Choroid plexus epithelial cell (primary cell): ENCODE measurements at regions not wholly inside any gene's neighbourhood (a gene's known extent, or its start where the extent isn't known, plus 50 kb on each side); places are given as distances from the start of the nearest gene placed in this dataset.

ENCODE experiments used
- DNase-seq: peaks from one replicate; pipeline ENCODE4 v3.0.0-alpha.2; 2010; ENCODE audit warnings: low read depth
- H3K4me3 ChIP-seq: 2 replicates; pipeline ENCODE4 v1.5.1; 2011; ENCODE audit warnings: low read depth, mild to moderate bottlenecking, control low read depth, low read length, moderate library complexity
- TF ChIP-seq, protein P1 (sequence below): conservative IDR thresholded peaks from 2 replicates; pipeline ENCODE4 v1.5.1; 2011; ENCODE audit warnings: low read depth, mild to moderate bottlenecking, control low read depth, inconsistent platforms, low read length, moderate library complexity

DNA sequence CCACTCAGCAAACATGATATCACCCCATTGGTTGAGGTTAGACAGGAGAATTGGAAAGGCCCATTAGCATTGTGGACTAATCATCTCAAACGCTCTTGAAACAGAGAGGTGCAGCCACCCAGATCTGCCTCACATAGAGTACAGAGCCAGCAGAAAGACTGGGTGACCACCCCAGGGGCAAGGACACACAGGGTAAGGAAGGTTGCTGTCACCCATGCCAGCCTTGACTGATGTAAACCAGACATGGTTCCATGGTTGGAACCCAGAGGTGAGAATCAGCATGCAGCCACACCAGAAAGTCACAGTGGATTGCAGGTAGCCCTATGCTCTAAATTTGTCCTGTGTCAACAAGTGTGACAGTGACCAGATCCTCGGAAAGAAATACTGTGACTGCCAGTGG lies 1268.8 kb downstream of the EFNB2 start:
- TF ChIP-seq, protein P1, sequence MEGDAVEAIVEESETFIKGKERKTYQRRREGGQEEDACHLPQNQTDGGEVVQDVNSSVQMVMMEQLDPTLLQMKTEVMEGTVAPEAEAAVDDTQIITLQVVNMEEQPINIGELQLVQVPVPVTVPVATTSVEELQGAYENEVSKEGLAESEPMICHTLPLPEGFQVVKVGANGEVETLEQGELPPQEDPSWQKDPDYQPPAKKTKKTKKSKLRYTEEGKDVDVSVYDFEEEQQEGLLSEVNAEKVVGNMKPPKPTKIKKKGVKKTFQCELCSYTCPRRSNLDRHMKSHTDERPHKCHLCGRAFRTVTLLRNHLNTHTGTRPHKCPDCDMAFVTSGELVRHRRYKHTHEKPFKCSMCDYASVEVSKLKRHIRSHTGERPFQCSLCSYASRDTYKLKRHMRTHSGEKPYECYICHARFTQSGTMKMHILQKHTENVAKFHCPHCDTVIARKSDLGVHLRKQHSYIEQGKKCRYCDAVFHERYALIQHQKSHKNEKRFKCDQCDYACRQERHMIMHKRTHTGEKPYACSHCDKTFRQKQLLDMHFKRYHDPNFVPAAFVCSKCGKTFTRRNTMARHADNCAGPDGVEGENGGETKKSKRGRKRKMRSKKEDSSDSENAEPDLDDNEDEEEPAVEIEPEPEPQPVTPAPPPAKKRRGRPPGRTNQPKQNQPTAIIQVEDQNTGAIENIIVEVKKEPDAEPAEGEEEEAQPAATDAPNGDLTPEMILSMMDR = no peak
- H3K4me3 ChIP-seq = no peak overlapping the region
- no peak for DNase-seq

DNA sequence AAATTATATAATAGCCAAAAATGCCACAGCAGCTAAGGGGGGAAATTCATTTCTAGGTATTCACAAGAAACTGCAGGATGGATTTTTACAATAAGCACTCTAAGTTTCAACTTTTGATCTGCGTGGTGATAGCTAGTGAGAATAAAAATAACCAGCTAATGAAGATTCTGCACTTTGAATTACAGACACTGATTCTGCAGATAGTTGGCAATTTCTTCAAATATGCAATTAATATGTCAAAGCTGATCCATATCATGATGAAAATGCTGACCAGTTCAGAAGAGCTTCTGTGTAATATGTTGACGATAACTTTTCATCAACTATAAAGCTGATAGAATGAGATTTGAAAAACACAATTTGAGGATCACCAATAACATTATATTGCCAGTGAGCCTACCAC lies 1272.9 kb downstream of the EFNB2 start:
- TF ChIP-seq, protein P1 = no peak
- H3K4me3 ChIP-seq = no peak overlapping the region
- DNase-seq = no peak

DNA sequence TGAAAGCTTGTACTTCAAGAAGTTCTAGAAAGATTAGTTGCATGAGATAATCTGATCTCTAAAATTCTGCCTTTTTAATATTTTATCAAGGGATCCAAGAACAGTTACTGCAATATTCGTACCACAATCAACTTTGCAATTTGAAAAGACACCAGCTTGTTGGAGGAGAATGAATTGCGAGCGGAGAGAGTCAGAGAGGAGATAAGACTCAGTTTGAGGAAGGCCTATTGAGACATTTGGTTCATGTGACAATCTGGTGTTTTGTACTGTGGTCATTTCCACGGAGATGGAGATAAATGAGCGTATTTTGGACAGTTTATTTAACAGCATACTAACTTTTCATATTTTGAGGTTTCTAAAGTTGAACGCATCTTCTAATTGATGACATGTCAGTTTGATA lies 1276.0 kb downstream of the EFNB2 start:
- TF ChIP-seq, protein P1 = no peak
- DNase-seq = no peak
- H3K4me3 ChIP-seq = no peak overlapping the region

DNA sequence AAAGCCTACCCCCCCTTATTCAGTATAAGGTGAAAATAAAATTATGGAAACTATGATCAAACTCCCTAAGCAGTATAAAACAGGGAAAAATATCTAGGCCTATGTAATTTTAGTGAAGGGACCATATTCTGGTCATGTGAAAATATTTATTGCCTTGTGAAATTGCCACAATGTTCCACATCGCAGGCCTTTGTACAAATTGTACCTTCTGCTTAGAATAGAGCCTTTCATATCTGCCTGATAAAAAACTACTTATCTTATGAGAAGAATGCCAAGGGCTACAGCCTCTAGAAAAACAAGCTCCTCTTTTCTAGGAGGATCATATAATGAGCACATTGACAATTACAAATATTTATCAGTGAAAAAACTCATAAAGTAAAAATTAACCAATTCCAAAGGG lies 1280.0 kb downstream of the EFNB2 start:
- TF ChIP-seq, protein P1 = no peak
- no peak for DNase-seq
- H3K4me3 ChIP-seq = no peak overlapping the region

DNA sequence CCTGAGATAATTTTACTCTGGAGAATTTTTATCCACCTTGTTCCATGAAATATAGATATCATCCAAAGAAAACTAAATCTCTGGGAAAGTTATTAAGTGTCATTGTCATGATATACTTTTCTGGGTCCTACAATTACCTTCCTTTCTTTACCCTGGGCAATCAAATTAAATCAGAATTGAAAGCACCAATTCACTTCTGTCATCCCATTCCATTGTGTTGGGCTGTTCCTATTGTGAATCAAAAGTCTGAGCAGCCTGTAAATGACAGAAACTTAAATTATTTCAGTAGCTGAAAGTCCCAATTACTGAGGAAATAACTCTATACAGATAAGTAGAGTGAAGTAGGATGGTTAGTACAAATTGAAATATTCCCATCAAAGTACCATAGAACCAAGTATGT lies 1284.2 kb downstream of the EFNB2 start:
- H3K4me3 ChIP-seq = no peak overlapping the region
- TF ChIP-seq, protein P1 = no peak
- no peak for DNase-seq

DNA sequence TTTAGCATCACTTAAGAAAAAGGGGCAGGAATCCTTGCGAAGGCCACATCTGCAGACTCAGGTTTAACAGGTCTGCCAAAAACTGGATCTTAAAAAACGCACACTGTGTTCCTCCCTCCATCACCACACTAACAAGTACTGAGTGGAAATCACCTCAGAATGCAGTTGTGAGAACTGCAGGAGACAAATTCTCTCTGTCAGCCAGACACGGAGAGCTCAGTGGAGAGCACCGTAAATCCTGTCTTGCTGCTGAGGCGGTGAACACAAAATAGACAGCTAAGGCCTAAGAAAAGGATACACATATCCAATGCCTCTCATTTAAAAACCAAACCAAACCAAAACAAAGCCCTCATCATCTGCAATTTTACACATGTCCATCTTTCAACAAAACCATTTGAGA lies 1287.6 kb downstream of the EFNB2 start:
- TF ChIP-seq, protein P1 = no peak
- DNase-seq = no peak
- no peak overlapping the region for H3K4me3 ChIP-seq

DNA sequence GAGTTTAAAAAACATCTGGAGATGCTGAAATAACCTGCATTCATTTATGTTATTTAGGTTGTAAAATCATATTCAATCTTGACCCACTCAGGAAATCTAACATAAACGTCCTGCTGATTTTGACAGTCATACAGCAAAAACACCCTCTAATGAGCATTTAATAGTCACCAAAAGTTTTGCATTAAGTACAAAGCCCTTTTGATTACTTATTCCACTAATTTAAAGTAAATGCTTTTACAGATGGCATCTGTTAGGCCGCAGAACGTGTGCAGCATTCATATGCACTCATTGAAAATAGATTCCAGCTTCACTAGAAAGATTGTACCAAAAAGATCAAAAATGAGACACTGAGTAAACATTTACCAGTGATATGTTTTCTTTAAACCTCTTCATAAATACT lies 1295.1 kb downstream of the EFNB2 start:
- no peak overlapping the region for H3K4me3 ChIP-seq
- DNase-seq = no peak
- TF ChIP-seq, protein P1 = no peak
